ENCODE measurements at regions not wholly inside any gene's neighbourhood (a gene's known extent, or its start where the extent isn't known, plus 50 kb on each side); places are given as distances from the start of the nearest gene placed in this dataset.

DNA sequence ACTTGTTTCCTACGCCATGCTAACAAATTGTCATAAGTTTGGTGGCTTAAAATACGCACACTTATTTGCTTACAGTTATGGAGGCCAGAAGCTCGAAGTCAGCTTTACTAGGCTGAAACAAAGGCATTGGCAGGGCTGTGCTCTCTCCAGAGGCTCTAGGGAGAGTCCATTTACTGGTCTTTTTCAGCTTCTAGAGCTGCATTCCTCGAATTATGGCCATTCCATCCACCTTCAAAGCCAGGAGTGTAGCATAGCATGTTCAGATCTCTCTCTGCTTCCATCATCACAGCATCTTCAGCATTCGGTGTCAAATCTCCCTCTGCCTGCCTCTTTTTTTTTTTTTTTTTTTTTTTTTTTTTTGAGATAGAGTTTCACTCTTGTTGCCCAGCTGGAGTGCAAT is 670.2 kb downstream of the ACTL7B start:
- H3K27me3 ChIP-seq (replicated peaks in 1 of 4; ENCODE audit: control extremely low read depth in 1 of 4, control insufficient read depth in 3 of 4, insufficient read depth in 4 of 4, low read length in 3 of 4) = no peaks in the 10 kb centered on the region
- H3K27ac Mint-ChIP-seq = no peak overlapping the region
- H3K4me3 ChIP-seq (ENCODE audit: control extremely low read depth in 1 of 5, extremely low read depth in 1 of 5, insufficient read depth in 1 of 5, low read depth in 2 of 5, low read length in 4 of 5) = no peak overlapping the region
- TF ChIP-seq EZH2 (IDR thresholded peaks at IDR 0.05; ENCODE audit: borderline replicate concordance, insufficient read depth, low read depth, low read length, poor library complexity, severe bottlenecking) = no peak
- TF ChIP-seq, protein P1, sequence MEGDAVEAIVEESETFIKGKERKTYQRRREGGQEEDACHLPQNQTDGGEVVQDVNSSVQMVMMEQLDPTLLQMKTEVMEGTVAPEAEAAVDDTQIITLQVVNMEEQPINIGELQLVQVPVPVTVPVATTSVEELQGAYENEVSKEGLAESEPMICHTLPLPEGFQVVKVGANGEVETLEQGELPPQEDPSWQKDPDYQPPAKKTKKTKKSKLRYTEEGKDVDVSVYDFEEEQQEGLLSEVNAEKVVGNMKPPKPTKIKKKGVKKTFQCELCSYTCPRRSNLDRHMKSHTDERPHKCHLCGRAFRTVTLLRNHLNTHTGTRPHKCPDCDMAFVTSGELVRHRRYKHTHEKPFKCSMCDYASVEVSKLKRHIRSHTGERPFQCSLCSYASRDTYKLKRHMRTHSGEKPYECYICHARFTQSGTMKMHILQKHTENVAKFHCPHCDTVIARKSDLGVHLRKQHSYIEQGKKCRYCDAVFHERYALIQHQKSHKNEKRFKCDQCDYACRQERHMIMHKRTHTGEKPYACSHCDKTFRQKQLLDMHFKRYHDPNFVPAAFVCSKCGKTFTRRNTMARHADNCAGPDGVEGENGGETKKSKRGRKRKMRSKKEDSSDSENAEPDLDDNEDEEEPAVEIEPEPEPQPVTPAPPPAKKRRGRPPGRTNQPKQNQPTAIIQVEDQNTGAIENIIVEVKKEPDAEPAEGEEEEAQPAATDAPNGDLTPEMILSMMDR (IDR thresholded peaks at IDR 0.05) = no peak
- H4K20me1 ChIP-seq (ENCODE audit: control insufficient read depth, insufficient read depth, low read length, poor library complexity, severe bottlenecking) = no peaks in the 10 kb centered on the region
- no peaks in the 10 kb centered on the region for H3K79me2 ChIP-seq (ENCODE audit: control insufficient read depth, insufficient read depth, low read length)
- no peak overlapping the region for H3K4me2 ChIP-seq (replicated peaks; ENCODE audit: low read depth, low read length, poor library complexity, severe bottlenecking)
- ATAC-seq (ENCODE audit: low read depth) (no peak), DNase-seq (no peak)
- H3K4me1 Mint-ChIP-seq = no peaks in the 10 kb centered on the region
- no peak overlapping the region for H3K4me3 Mint-ChIP-seq
- H3K4me1 ChIP-seq (ENCODE audit: control insufficient read depth in 2 of 2, insufficient read depth in 2 of 2, low read length in 2 of 2) = no peaks in the 10 kb centered on the region
- H3K36me3 ChIP-seq (replicated peaks in 1 of 2; ENCODE audit: control extremely low read depth in 1 of 2, control insufficient read depth in 1 of 2, extremely low read depth in 1 of 2, insufficient read depth in 2 of 2, low read length in 1 of 2) = no peaks in the 10 kb centered on the region
- no peak overlapping the region for H3K9ac ChIP-seq (ENCODE audit: low read length)
- no peaks in the 10 kb centered on the region for H3K9me3 Mint-ChIP-seq (ENCODE audit: insufficient read depth)
- no peak overlapping the region for H3K27ac ChIP-seq (ENCODE audit: low read length in 2 of 2)
- intact Hi-C loops (cut with micrococcal nuclease) = no loop called here
- no peaks in the 10 kb centered on the region for H3K27me3 Mint-ChIP-seq
- POLR2A ChIA-PET = no interaction called here
- no peak overlapping the region for H2AFZ ChIP-seq (ENCODE audit: insufficient read depth, low read depth, low read length, poor library complexity, severe bottlenecking)
- CTCF ChIA-PET = no interaction called here
- no peaks in the 10 kb centered on the region for H3K9me3 ChIP-seq (ENCODE audit: control extremely low read depth in 1 of 3, control insufficient read depth in 2 of 3, insufficient read depth in 1 of 3, low read length in 2 of 3)
- WGBS (ENCODE audit: insufficient coverage) = 82% methylated on average over 4 of the region's 5 CpGs

GRCh38 chr9:108184941-108185340 is 670.8 kb downstream of the ACTL7B start:
- Mint-ChIP-seq H3K4me1 (no peaks in the 10 kb centered on the region), H3K9me3 (ENCODE audit: insufficient read depth) (no peaks in the 10 kb centered on the region), H3K27ac (no peak overlapping the region), H3K27me3 (no peaks in the 10 kb centered on the region), H3K4me3 (no peak overlapping the region)
- no peaks in the 10 kb centered on the region for H3K27me3 ChIP-seq (replicated peaks in 1 of 4; ENCODE audit: control extremely low read depth in 1 of 4, control insufficient read depth in 3 of 4, insufficient read depth in 4 of 4, low read length in 3 of 4)
- 46% methylated on average over 3 of the region's 3 CpGs for WGBS (ENCODE audit: insufficient coverage)
- no peaks in the 10 kb centered on the region for H3K36me3 ChIP-seq (replicated peaks in 1 of 2; ENCODE audit: control extremely low read depth in 1 of 2, control insufficient read depth in 1 of 2, extremely low read depth in 1 of 2, insufficient read depth in 2 of 2, low read length in 1 of 2)
- CTCF ChIA-PET = no interaction called here
- DNase-seq = no peak
- no peak overlapping the region for H3K9ac ChIP-seq (ENCODE audit: low read length)
- H3K79me2 ChIP-seq (ENCODE audit: control insufficient read depth, insufficient read depth, low read length) = no peaks in the 10 kb centered on the region
- H3K9me3 ChIP-seq (ENCODE audit: control extremely low read depth in 1 of 3, control insufficient read depth in 2 of 3, insufficient read depth in 1 of 3, low read length in 2 of 3) = no peaks in the 10 kb centered on the region
- H3K4me2 ChIP-seq (replicated peaks; ENCODE audit: low read depth, low read length, poor library complexity, severe bottlenecking) = no peak overlapping the region
- H4K20me1 ChIP-seq (ENCODE audit: control insufficient read depth, insufficient read depth, low read length, poor library complexity, severe bottlenecking) = no peaks in the 10 kb centered on the region
- no peaks in the 10 kb centered on the region for H3K4me1 ChIP-seq (ENCODE audit: control insufficient read depth in 2 of 2, insufficient read depth in 2 of 2, low read length in 2 of 2)
- no peak for ATAC-seq (ENCODE audit: low read depth)
- intact Hi-C loops (cut with micrococcal nuclease) = no loop called here
- H3K27ac ChIP-seq (ENCODE audit: low read length in 2 of 2) = no peak overlapping the region
- H2AFZ ChIP-seq (ENCODE audit: insufficient read depth, low read depth, low read length, poor library complexity, severe bottlenecking) = no peak overlapping the region
- no peak overlapping the region for H3K4me3 ChIP-seq (ENCODE audit: control extremely low read depth in 1 of 5, extremely low read depth in 1 of 5, insufficient read depth in 1 of 5, low read depth in 2 of 5, low read length in 4 of 5)
- TF ChIP-seq, protein P1 (IDR thresholded peaks at IDR 0.05) = no peak
- no peak for TF ChIP-seq EZH2 (IDR thresholded peaks at IDR 0.05; ENCODE audit: borderline replicate concordance, insufficient read depth, low read depth, low read length, poor library complexity, severe bottlenecking)
- POLR2A ChIA-PET = no interaction called here

Data from B cell (primary cell).